ENCODE measurements at regions not wholly inside any gene's neighbourhood (a gene's known extent, or its start where the extent isn't known, plus 50 kb on each side); places are given as distances from the start of the nearest gene placed in this dataset.
A peak's percentile ranks its signal among the peaks of the same experiment; 100 is the strongest.

DNA sequence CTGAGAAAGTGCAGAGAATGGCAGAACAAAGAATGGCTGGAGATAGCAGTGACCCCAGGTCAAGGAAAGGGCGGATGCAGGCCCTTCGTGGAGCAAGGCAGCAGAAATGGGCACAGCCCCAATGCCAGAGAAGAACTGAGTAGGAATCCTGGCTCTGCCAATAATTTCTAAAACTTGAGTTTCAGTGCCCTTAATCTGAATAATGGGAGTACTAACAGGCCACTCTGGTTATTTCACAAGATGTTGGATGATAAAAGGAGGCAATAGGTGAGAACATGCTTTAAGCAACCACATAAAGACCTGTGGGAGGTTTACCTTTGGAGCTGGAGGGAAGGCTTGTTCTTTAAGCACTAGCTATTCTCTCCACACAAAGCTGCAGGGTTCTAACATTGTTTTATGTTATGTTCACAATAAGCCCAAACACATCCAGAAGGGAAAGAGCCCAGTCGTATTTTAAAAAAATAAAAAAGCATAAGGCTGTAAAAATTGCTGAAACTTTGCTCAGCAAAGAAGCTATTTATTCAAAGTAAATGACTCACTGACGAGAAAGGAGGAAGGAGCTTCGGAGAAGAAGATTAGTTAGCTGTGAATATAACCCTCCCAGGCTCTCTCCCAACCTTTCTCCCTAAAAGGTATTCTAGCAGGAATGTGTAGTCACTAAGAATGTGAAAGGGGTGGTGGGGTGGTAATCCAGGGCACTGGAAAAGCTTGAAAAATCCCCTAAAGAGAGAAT lies 470.2 kb downstream of the TXNL1 start:
- peaks cover 2% of the 10 kb centered on the region for H3K36me3 Mint-ChIP-seq (ENCODE audit: low read depth)
- H3K9me3 Mint-ChIP-seq, result peaks cover 8% of the 10 kb centered on the region
- TF ChIP-seq, protein P1, sequence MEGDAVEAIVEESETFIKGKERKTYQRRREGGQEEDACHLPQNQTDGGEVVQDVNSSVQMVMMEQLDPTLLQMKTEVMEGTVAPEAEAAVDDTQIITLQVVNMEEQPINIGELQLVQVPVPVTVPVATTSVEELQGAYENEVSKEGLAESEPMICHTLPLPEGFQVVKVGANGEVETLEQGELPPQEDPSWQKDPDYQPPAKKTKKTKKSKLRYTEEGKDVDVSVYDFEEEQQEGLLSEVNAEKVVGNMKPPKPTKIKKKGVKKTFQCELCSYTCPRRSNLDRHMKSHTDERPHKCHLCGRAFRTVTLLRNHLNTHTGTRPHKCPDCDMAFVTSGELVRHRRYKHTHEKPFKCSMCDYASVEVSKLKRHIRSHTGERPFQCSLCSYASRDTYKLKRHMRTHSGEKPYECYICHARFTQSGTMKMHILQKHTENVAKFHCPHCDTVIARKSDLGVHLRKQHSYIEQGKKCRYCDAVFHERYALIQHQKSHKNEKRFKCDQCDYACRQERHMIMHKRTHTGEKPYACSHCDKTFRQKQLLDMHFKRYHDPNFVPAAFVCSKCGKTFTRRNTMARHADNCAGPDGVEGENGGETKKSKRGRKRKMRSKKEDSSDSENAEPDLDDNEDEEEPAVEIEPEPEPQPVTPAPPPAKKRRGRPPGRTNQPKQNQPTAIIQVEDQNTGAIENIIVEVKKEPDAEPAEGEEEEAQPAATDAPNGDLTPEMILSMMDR (conservative IDR thresholded peaks at IDR 0.05), result no peak
- peaks cover 12% of the 10 kb centered on the region for H3K4me1 Mint-ChIP-seq
- H3K4me3 Mint-ChIP-seq, result no peak overlapping the region
- H3K27me3 Mint-ChIP-seq (ENCODE audit: low read depth), result no peaks in the 10 kb centered on the region
- no peak for DNase-seq (ENCODE audit: low read depth, low spot score)
- H3K27ac Mint-ChIP-seq (ENCODE audit: unreplicated experiment), result no peak overlapping the region

DNA sequence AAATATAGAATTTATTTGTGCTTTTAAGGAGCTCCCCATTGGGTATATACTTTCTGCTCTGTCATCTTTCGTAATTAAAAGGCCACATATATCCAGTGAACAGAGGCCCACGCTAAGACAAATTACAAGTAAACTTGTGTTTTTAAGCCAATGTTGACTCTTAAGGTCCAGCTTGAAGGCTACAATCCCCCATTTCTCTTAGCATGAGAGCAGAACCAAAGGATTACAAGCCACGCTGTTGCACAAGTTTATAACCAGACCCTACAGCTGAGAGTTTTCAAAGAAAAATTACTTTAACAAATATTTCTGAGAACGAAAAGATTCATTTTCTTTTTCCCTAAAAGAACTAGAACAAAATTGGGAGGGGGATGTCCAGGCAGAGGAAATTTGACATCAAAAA lies 471.0 kb downstream of the TXNL1 start:
- Mint-ChIP-seq H3K36me3 (ENCODE audit: low read depth) (peaks cover 2% of the 10 kb centered on the region), H3K27ac (ENCODE audit: unreplicated experiment) (no peak overlapping the region), H3K27me3 (ENCODE audit: low read depth) (no peaks in the 10 kb centered on the region), H3K4me3 (no peak overlapping the region), H3K4me1 (peaks cover 17% of the 10 kb centered on the region), H3K9me3 (peaks cover 8% of the 10 kb centered on the region)
- DNase-seq (ENCODE audit: low read depth, low spot score), result no peak
- TF ChIP-seq, protein P1 (conservative IDR thresholded peaks at IDR 0.05), result no peak

GRCh38 chr18:56166914-56167313 lies 471.5 kb downstream of the TXNL1 start:
- H3K27me3 Mint-ChIP-seq (ENCODE audit: low read depth), result no peaks in the 10 kb centered on the region
- H3K4me1 Mint-ChIP-seq, result peaks cover 17% of the 10 kb centered on the region
- H3K27ac Mint-ChIP-seq (ENCODE audit: unreplicated experiment), result no peak overlapping the region
- no peak overlapping the region for H3K4me3 Mint-ChIP-seq
- TF ChIP-seq, protein P1 (conservative IDR thresholded peaks at IDR 0.05), result no peak
- H3K36me3 Mint-ChIP-seq (ENCODE audit: low read depth), result peaks cover 2% of the 10 kb centered on the region
- peaks cover 8% of the 10 kb centered on the region for H3K9me3 Mint-ChIP-seq
- no peak for DNase-seq (ENCODE audit: low read depth, low spot score)

GRCh38 chr18:56165601-56166355 lies 472.6 kb downstream of the TXNL1 start:
- Mint-ChIP-seq H3K36me3 (ENCODE audit: low read depth) (peaks cover 2% of the 10 kb centered on the region), H3K27ac (ENCODE audit: unreplicated experiment) (no peak overlapping the region), H3K27me3 (ENCODE audit: low read depth) (no peaks in the 10 kb centered on the region), H3K4me1 (peaks cover 21% of the 10 kb centered on the region), H3K4me3 (no peak overlapping the region), H3K9me3 (peaks cover 8% of the 10 kb centered on the region)
- TF ChIP-seq, protein P1 (conservative IDR thresholded peaks at IDR 0.05), result no peak
- DNase-seq (ENCODE audit: low read depth, low spot score), result no peak

- Mint-ChIP-seq H3K36me3 (ENCODE audit: low read depth) (peaks cover 2% of the 10 kb centered on the region), H3K9me3 (peaks cover 7% of the 10 kb centered on the region), H3K27me3 (ENCODE audit: low read depth) (no peaks in the 10 kb centered on the region), H3K4me3 (no peak overlapping the region), H3K4me1 (peaks cover 14% of the 10 kb centered on the region), H3K27ac (ENCODE audit: unreplicated experiment) (peak overlapping the region; percentile 48)
- DNase-seq (ENCODE audit: low read depth, low spot score), result no peak
- TF ChIP-seq, protein P1 (conservative IDR thresholded peaks at IDR 0.05), result no peak
Observed at GRCh38 chr18:56162311-56163265, 475.8 kb downstream of the TXNL1 start.
